ENCODE measurements at regions not wholly inside any gene's neighbourhood (a gene's known extent, or its start where the extent isn't known, plus 50 kb on each side); places are given as distances from the start of the nearest gene placed in this dataset.
"Not testable (repeated sequence)": the region's sequence is repeated elsewhere in the genome, so short reads cannot be mapped to it uniquely, and the experiment has no call there.

DNA sequence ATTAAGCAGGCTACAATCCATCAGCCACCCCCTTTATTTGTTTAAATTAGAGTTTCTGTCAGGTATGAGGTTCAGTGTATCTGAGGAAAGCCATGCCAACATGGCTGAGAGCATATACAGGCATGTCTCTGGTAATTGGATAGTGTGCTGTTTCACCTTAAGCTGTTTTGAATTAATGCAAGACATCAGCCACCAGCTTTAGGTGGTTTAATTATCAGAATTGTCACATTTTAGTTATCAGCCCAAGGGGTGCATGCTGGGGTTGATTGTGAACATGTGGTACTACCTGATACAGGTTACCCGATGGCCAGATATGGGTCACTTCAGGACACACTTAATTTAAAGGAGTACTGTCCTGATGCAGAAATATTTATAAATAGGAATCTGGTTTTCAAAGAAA is 353.2 kb upstream of the TENM3 start:
- no peak overlapping the region for H3K4me3 ChIP-seq (replicated peaks; ENCODE audit: low read depth, low read length)
- TF ChIP-seq, protein P1, sequence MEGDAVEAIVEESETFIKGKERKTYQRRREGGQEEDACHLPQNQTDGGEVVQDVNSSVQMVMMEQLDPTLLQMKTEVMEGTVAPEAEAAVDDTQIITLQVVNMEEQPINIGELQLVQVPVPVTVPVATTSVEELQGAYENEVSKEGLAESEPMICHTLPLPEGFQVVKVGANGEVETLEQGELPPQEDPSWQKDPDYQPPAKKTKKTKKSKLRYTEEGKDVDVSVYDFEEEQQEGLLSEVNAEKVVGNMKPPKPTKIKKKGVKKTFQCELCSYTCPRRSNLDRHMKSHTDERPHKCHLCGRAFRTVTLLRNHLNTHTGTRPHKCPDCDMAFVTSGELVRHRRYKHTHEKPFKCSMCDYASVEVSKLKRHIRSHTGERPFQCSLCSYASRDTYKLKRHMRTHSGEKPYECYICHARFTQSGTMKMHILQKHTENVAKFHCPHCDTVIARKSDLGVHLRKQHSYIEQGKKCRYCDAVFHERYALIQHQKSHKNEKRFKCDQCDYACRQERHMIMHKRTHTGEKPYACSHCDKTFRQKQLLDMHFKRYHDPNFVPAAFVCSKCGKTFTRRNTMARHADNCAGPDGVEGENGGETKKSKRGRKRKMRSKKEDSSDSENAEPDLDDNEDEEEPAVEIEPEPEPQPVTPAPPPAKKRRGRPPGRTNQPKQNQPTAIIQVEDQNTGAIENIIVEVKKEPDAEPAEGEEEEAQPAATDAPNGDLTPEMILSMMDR (IDR thresholded peaks at IDR 0.05; ENCODE audit: low read depth, low read length, missing control alignments): no peak
- no peak for DNase-seq (ENCODE audit: extremely low read depth, low read depth)

- H3K4me3 ChIP-seq (replicated peaks; ENCODE audit: low read depth, low read length): no peak overlapping the region
- TF ChIP-seq, protein P1 (IDR thresholded peaks at IDR 0.05; ENCODE audit: low read depth, low read length, missing control alignments): no peak
- no peak for DNase-seq (ENCODE audit: extremely low read depth, low read depth)
These were observed 352.3 kb upstream of the TENM3 start for GRCh38 chr4:181890911-181891310.

DNA sequence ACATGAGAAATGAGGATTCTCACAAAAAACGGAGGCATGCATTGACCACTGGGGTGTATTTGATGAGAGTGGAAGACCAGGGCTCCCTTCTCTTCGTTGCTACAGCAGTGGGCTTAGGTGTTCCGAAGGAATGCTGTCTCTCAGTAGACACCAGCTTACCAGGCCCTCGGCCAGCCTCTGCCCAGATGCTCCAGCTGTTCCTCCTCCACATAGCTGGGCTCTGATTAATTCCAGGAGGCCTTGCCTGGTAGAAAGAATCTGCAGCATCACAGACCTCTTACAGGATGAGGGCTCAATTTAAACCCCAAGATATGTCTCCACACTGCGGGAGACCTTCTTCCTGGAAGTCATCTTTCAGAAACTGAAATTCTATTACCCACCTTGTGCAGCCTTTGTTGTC is 346.6 kb upstream of the TENM3 start:
- TF ChIP-seq, protein P1 (IDR thresholded peaks at IDR 0.05; ENCODE audit: low read depth, low read length, missing control alignments): no peak
- H3K4me3 ChIP-seq (replicated peaks; ENCODE audit: low read depth, low read length): no peak overlapping the region
- no peak for DNase-seq (ENCODE audit: extremely low read depth, low read depth)

DNA sequence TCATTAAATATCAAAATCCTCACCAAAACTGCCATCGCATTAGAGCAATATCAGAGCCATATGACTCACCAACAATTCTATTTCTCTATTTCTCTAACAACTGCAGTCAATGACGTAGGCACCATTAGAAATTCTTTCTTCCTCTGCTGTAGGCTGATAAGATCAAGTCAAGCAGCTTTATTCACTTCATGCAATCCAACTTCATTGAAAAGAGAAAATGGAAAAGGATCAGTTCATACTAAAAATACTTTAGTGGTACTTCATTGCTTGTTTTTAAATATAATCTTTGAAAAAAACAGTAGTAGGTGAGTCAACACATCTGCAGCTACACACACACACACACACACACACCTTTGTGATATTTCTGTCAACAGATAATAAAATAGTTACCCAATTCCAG is 345.3 kb upstream of the TENM3 start:
- TF ChIP-seq, protein P1 (IDR thresholded peaks at IDR 0.05; ENCODE audit: low read depth, low read length, missing control alignments): no peak
- DNase-seq (ENCODE audit: extremely low read depth, low read depth): no peak
- no peak overlapping the region for H3K4me3 ChIP-seq (replicated peaks; ENCODE audit: low read depth, low read length)

- H3K4me3 ChIP-seq (replicated peaks; ENCODE audit: low read depth, low read length); DNase-seq (ENCODE audit: extremely low read depth, low read depth): not testable (repeated sequence)
These were observed 340.8 kb upstream of the TENM3 start for GRCh38 chr4:181902404-181902803.

DNA sequence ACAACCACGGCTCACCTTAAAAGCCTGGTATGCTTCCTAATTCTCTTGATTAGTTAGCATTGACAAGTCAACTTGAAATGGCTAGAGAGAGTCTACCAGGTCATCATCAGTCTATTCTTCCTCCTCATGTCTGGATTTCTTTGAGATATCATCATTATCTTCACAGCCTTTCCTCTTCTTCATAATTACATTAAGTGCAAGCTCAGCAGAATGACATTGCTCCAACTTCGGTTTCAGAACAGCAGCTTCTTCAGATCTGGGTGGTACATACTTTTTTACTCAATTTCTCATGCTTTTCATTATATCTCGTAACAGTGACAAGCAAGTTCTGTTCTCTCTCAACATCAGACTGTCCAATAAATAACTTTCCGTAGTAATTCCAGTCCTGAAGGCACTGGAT is 337.5 kb upstream of the TENM3 start:
- TF ChIP-seq, protein P1 (IDR thresholded peaks at IDR 0.05; ENCODE audit: low read depth, low read length, missing control alignments): no peak
- no peak overlapping the region for H3K4me3 ChIP-seq (replicated peaks; ENCODE audit: low read depth, low read length)

DNA sequence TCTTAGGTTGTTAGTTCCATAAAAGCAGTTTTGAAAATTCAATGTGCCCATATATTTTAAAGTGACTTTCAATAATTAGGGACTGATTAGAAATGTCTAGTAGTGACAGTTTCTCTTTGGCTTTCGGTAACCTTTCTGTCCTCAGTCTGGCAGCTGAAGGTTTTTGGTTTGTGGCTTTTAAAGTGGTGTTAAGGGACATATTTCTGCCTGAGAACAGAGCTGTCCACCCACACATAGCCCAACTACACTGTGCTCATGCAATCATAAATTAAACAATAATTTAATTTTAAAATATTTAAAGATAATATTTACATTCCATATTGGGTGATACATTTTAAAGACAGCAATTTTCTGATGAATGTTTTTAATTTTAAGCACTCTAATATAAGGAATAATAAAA is 335.0 kb upstream of the TENM3 start:
- no peak for DNase-seq (ENCODE audit: extremely low read depth, low read depth)
- TF ChIP-seq, protein P1 (IDR thresholded peaks at IDR 0.05; ENCODE audit: low read depth, low read length, missing control alignments): no peak
- H3K4me3 ChIP-seq (replicated peaks; ENCODE audit: low read depth, low read length): no peak overlapping the region

More for the DNA sequence above, 337.5 kb upstream of the TENM3 start:
- DNase-seq (ENCODE audit: extremely low read depth, low read depth): no peak

Measured in HFF-Myc (cell line).